Nephron progenitor cell (in vitro differentiated cells): ENCODE measurements at regions not wholly inside any gene's neighbourhood (a gene's known extent, or its start where the extent isn't known, plus 50 kb on each side); places are given as distances from the start of the nearest gene placed in this dataset.
A peak's percentile ranks its signal among the peaks of the same experiment; 100 is the strongest.

ENCODE experiments used
- DNase-seq: peaks from one replicate; pipeline ENCODE4 v3.0.0; 2021
- H3K27ac Mint-ChIP-seq: 2 replicates; pipeline ENCODE4 v1.8.0; 2021; ENCODE audit warnings: mild to moderate bottlenecking, moderate library complexity, mixed read lengths
- H3K27me3 Mint-ChIP-seq: 2 replicates; pipeline ENCODE4 v1.8.0; 2021; ENCODE audit warnings: mild to moderate bottlenecking, low read depth, mixed read lengths; ENCODE audit not compliant: poor library complexity
- H3K36me3 Mint-ChIP-seq: 2 replicates; pipeline ENCODE4 v1.8.0; 2021; ENCODE audit warnings: low read depth, mixed read lengths
- H3K4me1 Mint-ChIP-seq: 2 replicates; pipeline ENCODE4 v1.8.0; 2021; ENCODE audit warnings: mixed read lengths
- H3K4me3 Mint-ChIP-seq: 2 replicates; pipeline ENCODE4 v1.8.0; 2021; ENCODE audit warnings: mild to moderate bottlenecking, moderate library complexity, mixed read lengths
- H3K9me3 Mint-ChIP-seq: 2 replicates; pipeline ENCODE4 v1.8.0; 2021; ENCODE audit warnings: mild to moderate bottlenecking, moderate library complexity, mixed read lengths
- CTCF ChIP-seq: fragments of 200-600 bp; sonication (generic); IDR thresholded peaks from 2 replicates; pipeline ENCODE4 v1.5.0; 2021; ENCODE audit warnings: antibody characterized with exemption

DNA sequence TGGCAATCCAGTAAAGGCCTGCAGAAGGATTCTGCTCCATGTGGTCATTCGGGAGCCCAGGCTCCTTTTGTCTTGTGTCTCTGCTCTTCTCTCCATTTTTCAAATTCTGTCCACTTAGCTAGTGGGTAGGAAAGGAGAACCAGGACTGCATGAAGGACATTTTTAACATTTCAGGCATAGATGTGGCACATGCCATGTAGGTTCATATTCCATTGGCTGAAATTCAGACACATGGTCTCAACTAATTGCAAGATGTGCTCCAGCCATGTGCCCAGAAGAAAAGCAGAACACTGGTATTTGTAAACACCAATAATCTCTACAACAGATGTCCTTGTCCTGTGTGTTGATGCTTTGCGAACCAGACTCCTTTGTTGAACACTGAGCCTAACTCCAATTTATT, 85.2 kb upstream of the WLS start:
- no peaks in the 10 kb centered on the region for H3K27me3 Mint-ChIP-seq
- H3K9me3 Mint-ChIP-seq = peaks cover 10% of the 10 kb centered on the region
- no peak overlapping the region for H3K4me3 Mint-ChIP-seq
- no peaks in the 10 kb centered on the region for H3K36me3 Mint-ChIP-seq
- DNase-seq = no peak
- no peak for TF ChIP-seq CTCF
- H3K27ac Mint-ChIP-seq = no peak overlapping the region
- peaks cover 43% of the 10 kb centered on the region for H3K4me1 Mint-ChIP-seq

DNA sequence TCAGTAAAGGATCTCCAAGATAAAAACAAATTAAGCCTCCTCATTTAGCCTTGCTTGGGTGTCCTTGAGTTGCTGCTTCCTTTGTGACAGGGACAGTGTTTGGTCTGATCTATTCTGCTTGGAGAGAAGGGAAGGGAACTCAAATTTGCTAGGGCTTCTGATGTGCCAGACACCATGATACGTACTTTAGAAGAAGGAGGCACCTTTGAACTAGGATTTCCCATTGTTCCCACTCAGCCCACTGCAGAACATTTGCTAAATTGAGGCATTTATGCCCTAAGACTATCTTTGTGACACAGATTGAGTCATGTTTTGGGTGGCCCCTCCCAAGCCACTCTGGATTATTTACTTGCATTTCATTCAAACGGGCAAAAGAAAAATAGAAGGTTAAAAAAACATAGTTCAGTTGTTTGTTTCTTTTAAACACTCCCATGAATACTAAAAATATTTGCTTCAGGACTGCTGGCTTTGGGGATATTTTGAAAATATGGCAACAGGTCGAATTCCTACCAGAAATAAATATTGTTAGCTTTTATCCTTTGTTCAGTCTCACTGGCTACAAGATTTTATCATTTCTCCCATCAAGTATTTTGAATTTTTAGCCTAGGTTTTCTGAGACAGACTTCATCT, 81.9 kb upstream of the WLS start:
- no peak for DNase-seq
- Mint-ChIP-seq H3K4me1 (peaks cover 19% of the 10 kb centered on the region), H3K27me3 (no peaks in the 10 kb centered on the region), H3K27ac (peak overlapping the region; percentile 56), H3K9me3 (peaks cover 10% of the 10 kb centered on the region), H3K4me3 (no peak overlapping the region), H3K36me3 (no peaks in the 10 kb centered on the region)
- TF ChIP-seq CTCF = no peak

DNA sequence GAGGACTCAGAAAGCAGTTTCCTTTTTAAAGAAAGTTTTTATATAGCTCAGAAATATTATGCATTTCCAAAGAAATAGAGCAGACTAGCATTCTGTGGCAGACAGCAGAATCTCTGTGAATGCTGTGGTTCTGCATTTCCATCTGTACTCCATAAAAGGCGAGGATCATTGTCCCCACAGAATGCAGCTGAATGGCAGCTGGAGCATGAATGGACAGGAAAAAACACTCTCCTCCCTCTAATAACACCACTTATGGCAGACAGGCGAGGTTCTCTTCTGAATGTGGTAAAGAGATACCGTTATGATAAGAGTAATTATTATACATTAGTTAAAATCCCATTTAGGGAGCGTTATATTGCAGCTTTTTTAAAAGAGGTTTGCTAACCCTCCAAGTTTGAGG, 81.4 kb upstream of the WLS start:
- H3K27me3 Mint-ChIP-seq = no peaks in the 10 kb centered on the region
- no peaks in the 10 kb centered on the region for H3K36me3 Mint-ChIP-seq
- no peak for DNase-seq
- H3K9me3 Mint-ChIP-seq = peaks cover 10% of the 10 kb centered on the region
- H3K4me1 Mint-ChIP-seq = peaks cover 21% of the 10 kb centered on the region
- peak overlapping the region; percentile 56 for H3K27ac Mint-ChIP-seq
- H3K4me3 Mint-ChIP-seq = no peak overlapping the region
- no peak for TF ChIP-seq CTCF

DNA sequence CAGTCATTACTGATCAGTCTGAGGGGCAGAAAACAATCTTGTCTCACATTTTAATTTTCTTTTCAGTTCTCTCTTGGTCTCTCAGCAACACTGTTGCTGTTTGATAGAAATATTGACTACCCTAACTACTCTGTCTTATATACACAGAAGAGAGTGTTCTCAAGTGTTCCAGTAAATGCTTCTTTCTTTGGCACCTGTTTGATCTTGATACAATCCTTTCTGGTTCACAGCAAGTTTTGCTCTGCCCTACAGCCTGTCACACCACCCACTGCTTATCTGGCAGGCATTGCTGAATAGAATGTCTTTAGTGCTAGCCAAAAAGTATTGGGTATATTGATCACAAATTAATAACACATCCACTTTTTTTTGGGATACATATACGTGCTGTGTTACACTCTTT, 75.7 kb upstream of the WLS start:
- H3K4me3 Mint-ChIP-seq = no peak overlapping the region
- no peak for TF ChIP-seq CTCF
- H3K27me3 Mint-ChIP-seq = no peaks in the 10 kb centered on the region
- peak overlapping the region; percentile 65 for H3K27ac Mint-ChIP-seq
- DNase-seq = no peak
- no peaks in the 10 kb centered on the region for H3K36me3 Mint-ChIP-seq
- H3K4me1 Mint-ChIP-seq = peaks cover 25% of the 10 kb centered on the region
- no peaks in the 10 kb centered on the region for H3K9me3 Mint-ChIP-seq

GRCh38 chr1:68307378-68307787, 75.1 kb upstream of the WLS start:
- Mint-ChIP-seq H3K9me3 (no peaks in the 10 kb centered on the region), H3K27ac (peak overlapping the region; percentile 78), H3K4me1 (peaks cover 25% of the 10 kb centered on the region), H3K4me3 (no peak overlapping the region), H3K36me3 (no peaks in the 10 kb centered on the region), H3K27me3 (no peaks in the 10 kb centered on the region)
- TF ChIP-seq CTCF = no peak
- no peak for DNase-seq

- H3K27me3 Mint-ChIP-seq = peaks cover 4% of the 10 kb centered on the region
- H3K9me3 Mint-ChIP-seq = no peaks in the 10 kb centered on the region
- H3K4me1 Mint-ChIP-seq = peaks cover 33% of the 10 kb centered on the region
- H3K4me3 Mint-ChIP-seq = no peak overlapping the region
- no peaks in the 10 kb centered on the region for H3K36me3 Mint-ChIP-seq
- TF ChIP-seq CTCF = no peak
- H3K27ac Mint-ChIP-seq = no peak overlapping the region
- DNase-seq = no peak
These were observed 69.2 kb upstream of the WLS start for GRCh38 chr1:68301471-68302001.
